OCI-LY7 (cell line): ENCODE measurements at regions not wholly inside any gene's neighbourhood (a gene's known extent, or its start where the extent isn't known, plus 50 kb on each side); places are given as distances from the start of the nearest gene placed in this dataset.

Experiments used
- BruUV-seq: library from RNA; stranded (reverse); fragments of 400-500 nt; replicated peaks from 2 replicates; lab custom pipeline; 2021; lab: Mats Ljungman, UMichigan
- CTCF ChIA-PET: fragments of 300-600 bp; sonication (Branson Sonifier 250); formaldehyde crosslinking; loops from one replicate; lab custom pipeline; 2022; ENCODE audit warnings: antibody characterized with exemption; ENCODE audit not compliant: unreplicated experiment; lab: Charles Lee
- POLR2A ChIA-PET: fragments of 300-600 bp; sonication (Branson Sonifier 250); formaldehyde crosslinking; loops from one replicate; lab custom pipeline; 2022; ENCODE audit warnings: antibody characterized with exemption; lab: Charles Lee
- DNase-seq: peaks from one replicate; pipeline ENCODE4 v3.0.0-alpha.2; 2015; ENCODE audit warnings: low spot score
- H2AFZ ChIP-seq: fragments of 200-600 bp; sonication (generic), shearing (Covaris generic); 2 replicates; pipeline ENCODE4 v1.6.1; 2014; ENCODE audit warnings: mild to moderate bottlenecking, antibody characterized with exemption, low read length, moderate library complexity
- H3K27ac ChIP-seq: fragments of 200-600 bp; sonication (generic); 2 replicates; pipeline ENCODE4 v1.5.1; 2014; ENCODE audit warnings: mixed run types, low read depth, mild to moderate bottlenecking, moderate library complexity, low read length, inconsistent platforms; ENCODE audit not compliant: poor library complexity, severe bottlenecking
- H3K36me3 ChIP-seq: fragments of 200-600 bp; sonication (generic); 2 replicates; pipeline ENCODE4 v1.6.1; 2014; ENCODE audit warnings: mild to moderate bottlenecking, antibody characterized with exemption, low read length, moderate library complexity, mixed read lengths; ENCODE audit not compliant: insufficient read depth
- H3K4me1 ChIP-seq: fragments of 200-600 bp; sonication (generic); 2 replicates; pipeline ENCODE4 v1.5.1; 2014; ENCODE audit warnings: mild to moderate bottlenecking, low read length; ENCODE audit not compliant: insufficient read depth, poor library complexity, severe bottlenecking
- H3K4me2 ChIP-seq: fragments of 200-600 bp; sonication (generic); 2 replicates; pipeline ENCODE4 v1.6.1; 2014; ENCODE audit warnings: mild to moderate bottlenecking, low read length
- H3K4me3 ChIP-seq: fragments of 200-600 bp; sonication (generic); 2 replicates; pipeline ENCODE4 v1.5.1; 2014; ENCODE audit warnings: mild to moderate bottlenecking, low read depth, low read length; ENCODE audit not compliant: poor library complexity, severe bottlenecking
- H3K79me2 ChIP-seq: fragments of 200-600 bp; sonication (generic); 2 replicates; pipeline ENCODE4 v1.6.1; 2016; ENCODE audit warnings: low read depth, mild to moderate bottlenecking, low read length, moderate library complexity, mixed read lengths; ENCODE audit not compliant: insufficient read depth
- H3K9me2 ChIP-seq: fragments of 200-600 bp; sonication (generic); 2 replicates; pipeline ENCODE4 v1.6.1; 2016; ENCODE audit warnings: mild to moderate bottlenecking, low read length, mixed read lengths; ENCODE audit not compliant: insufficient read depth
- H3K9me3 ChIP-seq: fragments of 200-600 bp; sonication (generic); 2 replicates; pipeline ENCODE4 v1.6.1; 2014; ENCODE audit warnings: mild to moderate bottlenecking, mixed run types, low read length, mixed read lengths
- H4K20me1 ChIP-seq: fragments of 200-600 bp; sonication (generic); 2 replicates; pipeline ENCODE4 v1.6.1; 2014; ENCODE audit warnings: mild to moderate bottlenecking, antibody characterized with exemption, low read length, moderate library complexity, mixed read lengths; ENCODE audit not compliant: insufficient read depth
- CTCF ChIP-seq: fragments of 200-600 bp; sonication (generic); conservative IDR thresholded peaks from 2 replicates; pipeline ENCODE4 v1.5.1; 2014; ENCODE audit warnings: mild to moderate bottlenecking, antibody characterized with exemption, low read length, moderate library complexity, mixed read lengths
- EZH2phosphoT487 ChIP-seq: fragments of 200-600 bp; sonication (generic); IDR thresholded peaks from 2 replicates; pipeline ENCODE4 v1.6.1; 2018; ENCODE audit warnings: low read depth, borderline replicate concordance, mild to moderate bottlenecking, mixed run types, antibody characterized with exemption, low read length, moderate library complexity, mixed read lengths
- intact Hi-C: fragments of 100-400 bp; cut with micrococcal nuclease; formaldehyde crosslinking; loops from one replicate; pipeline ENCODE4 v1.10.0; 2022; ENCODE audit not compliant: unreplicated experiment

GRCh38 chr18:49652881-49653724 is 91.2 kb downstream of the LIPG start:
- ChIA-PET CTCF (no interaction called here), POLR2A (interaction anchor here (0.7 kb wide), 1 partner anchor 1222 kb away, joined by 3 read pairs; no protein-coding TSS in a partner anchor)
- H3K79me2 ChIP-seq = no peaks in the 10 kb centered on the region
- no peaks in the 10 kb centered on the region for H3K9me3 ChIP-seq
- intact Hi-C loops = no loop called here
- no peak overlapping the region for H3K27ac ChIP-seq
- H3K4me2 ChIP-seq = no peak overlapping the region
- H3K4me3 ChIP-seq = no peak overlapping the region
- no peaks in the 10 kb centered on the region for H4K20me1 ChIP-seq
- no peaks in the 10 kb centered on the region for H3K36me3 ChIP-seq
- H2AFZ ChIP-seq = no peak overlapping the region
- no peak for TF ChIP-seq EZH2phosphoT487
- no peak for TF ChIP-seq CTCF
- H3K4me1 ChIP-seq = no peaks in the 10 kb centered on the region
- no TSS peak for BruUV-seq
- H3K9me2 ChIP-seq = no peaks in the 10 kb centered on the region
- DNase-seq = no peak

- Histone ChIP-seq H3K27ac (no peak overlapping the region), H3K79me2 (no peaks in the 10 kb centered on the region), H3K4me1 (no peaks in the 10 kb centered on the region), H3K4me3 (no peak overlapping the region), H3K36me3 (no peaks in the 10 kb centered on the region), H3K4me2 (no peak overlapping the region), H3K9me3 (no peaks in the 10 kb centered on the region), H3K9me2 (no peaks in the 10 kb centered on the region), H4K20me1 (no peaks in the 10 kb centered on the region), H2AFZ (no peak overlapping the region)
- POLR2A ChIA-PET = no interaction called here
- no TSS peak for BruUV-seq
- TF ChIP-seq CTCF = no peak
- no peak for TF ChIP-seq EZH2phosphoT487
- CTCF ChIA-PET = no interaction called here
- DNase-seq = no peak
- intact Hi-C loops = no loop called here
These were observed 89.2 kb downstream of the LIPG start for GRCh38 chr18:49651033-49651432.

GRCh38 chr18:49650426-49650891 is 88.6 kb downstream of the LIPG start:
- POLR2A ChIA-PET = no interaction called here
- no peak for TF ChIP-seq EZH2phosphoT487
- TF ChIP-seq CTCF = no peak
- CTCF ChIA-PET = no interaction called here

More at GRCh38 chr18:49650426-49650891, 88.6 kb downstream of the LIPG start:
- BruUV-seq = no TSS peak
- Histone ChIP-seq H3K36me3 (no peaks in the 10 kb centered on the region), H3K4me3 (no peak overlapping the region), H3K4me2 (no peak overlapping the region), H3K79me2 (no peaks in the 10 kb centered on the region), H3K9me3 (no peaks in the 10 kb centered on the region), H3K4me1 (no peaks in the 10 kb centered on the region), H3K27ac (no peak overlapping the region), H2AFZ (no peak overlapping the region), H3K9me2 (no peaks in the 10 kb centered on the region), H4K20me1 (no peaks in the 10 kb centered on the region)
- intact Hi-C loops = no loop called here
- DNase-seq = no peak
